Muscle layer of colon (tissue), 2 donors: ENCODE measurements at regions not wholly inside any gene's neighbourhood (a gene's known extent, or its start where the extent isn't known, plus 50 kb on each side); places are given as distances from the start of the nearest gene placed in this dataset.

Source experiments
- H3K27ac ChIP-seq: one replicate; pipeline ENCODE4 v1.7.0; 2013; ENCODE audit warnings: low read depth, mild to moderate bottlenecking, low read length, moderate library complexity
- H3K27me3 ChIP-seq, 2 donors: one replicate each; pipeline ENCODE4 v1.7.0; 2013; ENCODE audit warnings: low read length in 2 of 2, mild to moderate bottlenecking in 2 of 2; ENCODE audit not compliant: insufficient read depth in 2 of 2, control insufficient read depth in 1 of 2
- H3K36me3 ChIP-seq: one replicate; pipeline ENCODE4 v1.7.0; 2013; ENCODE audit warnings: mild to moderate bottlenecking, low read length; ENCODE audit not compliant: insufficient read depth
- H3K4me1 ChIP-seq: one replicate; pipeline ENCODE4 v1.7.0; 2013; ENCODE audit warnings: mild to moderate bottlenecking, low read length; ENCODE audit not compliant: insufficient read depth
- H3K4me3 ChIP-seq, 2 donors: one replicate each; pipeline ENCODE4 v1.7.0; 2013; ENCODE audit warnings: low read length in 2 of 2, low read depth in 1 of 2, mild to moderate bottlenecking in 1 of 2, moderate library complexity in 1 of 2
- H3K9ac ChIP-seq: one replicate; pipeline ENCODE4 v1.7.0; 2013; ENCODE audit warnings: low read length
- H3K9me3 ChIP-seq: one replicate; pipeline ENCODE4 v1.7.0; 2013; ENCODE audit warnings: mild to moderate bottlenecking, low read length
- donor health status: abdominal sarcoma.
- donor health status: Adenocarcinoma of cecum.

GRCh38 chr6:25002326-25003091, 66.7 kb upstream of the RIPOR2 start:
- Histone ChIP-seq H3K36me3 (no peaks in the 10 kb centered on the region), H3K27ac (no peak overlapping the region), H3K27me3 (no peaks in the 10 kb centered on the region), H3K4me1 (peaks cover 31% of the 10 kb centered on the region), H3K9me3 (no peaks in the 10 kb centered on the region), H3K4me3 (no peak overlapping the region), H3K9ac (no peak overlapping the region)

DNA sequence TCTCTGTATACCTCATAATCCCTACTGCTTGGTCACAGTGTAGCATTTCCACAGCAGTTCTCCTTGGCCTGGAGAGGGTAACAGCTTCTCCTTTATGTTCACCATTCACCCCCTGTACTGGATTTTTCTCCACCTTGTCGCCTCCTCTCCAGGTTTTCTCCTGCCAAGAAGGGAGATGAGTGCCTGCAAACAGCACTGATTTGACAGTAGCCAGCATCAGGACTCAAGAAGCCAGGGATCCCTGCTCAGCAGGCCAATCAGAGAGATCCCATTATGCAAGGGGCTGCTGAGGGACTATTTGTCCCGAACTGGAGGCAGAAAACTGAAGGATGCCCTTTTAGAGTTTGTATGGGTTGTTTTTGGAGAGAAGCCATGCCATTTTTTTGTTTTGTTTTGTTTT, 68.6 kb upstream of the RIPOR2 start:
- H3K4me3 ChIP-seq = no peak overlapping the region
- no peaks in the 10 kb centered on the region for H3K9me3 ChIP-seq
- no peaks in the 10 kb centered on the region for H3K27me3 ChIP-seq
- H3K27ac ChIP-seq = no peak overlapping the region
- H3K9ac ChIP-seq = no peak overlapping the region
- H3K36me3 ChIP-seq = no peaks in the 10 kb centered on the region
- peaks cover 34% of the 10 kb centered on the region for H3K4me1 ChIP-seq

DNA sequence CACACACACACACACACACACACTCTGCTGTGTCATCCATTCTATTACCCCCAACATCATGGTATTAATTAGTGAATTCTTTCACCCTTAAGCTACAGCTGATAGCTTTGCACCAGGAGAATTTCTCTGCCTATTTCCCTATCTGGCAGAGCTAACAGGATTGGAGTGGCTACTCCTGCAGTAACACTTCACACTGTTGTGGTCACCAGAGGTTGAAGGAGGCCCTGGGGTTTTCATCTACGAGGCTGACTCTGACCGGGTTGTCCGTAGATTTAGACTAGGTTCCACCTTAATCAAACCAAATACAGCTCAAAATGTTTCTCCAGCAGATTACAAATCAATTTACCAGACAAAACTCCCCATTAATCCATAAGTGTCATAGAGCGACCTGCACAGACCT, 69.2 kb upstream of the RIPOR2 start:
- H3K4me1 ChIP-seq = peaks cover 34% of the 10 kb centered on the region
- no peak overlapping the region for H3K9ac ChIP-seq
- H3K4me3 ChIP-seq = no peak overlapping the region
- no peaks in the 10 kb centered on the region for H3K36me3 ChIP-seq
- H3K27me3 ChIP-seq = no peaks in the 10 kb centered on the region
- H3K9me3 ChIP-seq = no peaks in the 10 kb centered on the region
- H3K27ac ChIP-seq = no peak overlapping the region

DNA sequence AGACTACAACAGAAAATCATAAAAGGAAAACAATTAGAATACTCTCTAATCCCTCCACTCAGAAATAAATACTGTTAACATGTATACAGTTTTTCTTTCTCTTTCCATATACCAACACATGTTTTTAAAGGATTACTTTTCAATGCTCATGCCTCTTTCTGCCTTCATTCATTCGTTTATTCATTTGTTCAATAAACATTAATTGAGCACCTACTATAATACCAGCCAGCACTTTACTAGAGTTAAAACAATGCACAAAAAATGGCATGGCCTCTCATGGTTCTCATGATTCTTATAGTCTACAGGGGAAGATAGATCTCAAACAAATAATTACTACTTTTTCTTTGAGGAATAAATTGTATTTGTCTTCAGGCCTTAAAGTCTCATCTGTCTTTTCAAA, 70.3 kb upstream of the RIPOR2 start:
- H3K9me3 ChIP-seq = no peaks in the 10 kb centered on the region
- no peak overlapping the region for H3K4me3 ChIP-seq
- H3K27me3 ChIP-seq = no peaks in the 10 kb centered on the region
- H3K27ac ChIP-seq = no peak overlapping the region
- H3K4me1 ChIP-seq = peaks cover 34% of the 10 kb centered on the region
- no peak overlapping the region for H3K9ac ChIP-seq
- H3K36me3 ChIP-seq = no peaks in the 10 kb centered on the region

- peaks cover 34% of the 10 kb centered on the region for H3K4me1 ChIP-seq
These were observed 70.8 kb upstream of the RIPOR2 start for GRCh38 chr6:25006565-25007001.

DNA sequence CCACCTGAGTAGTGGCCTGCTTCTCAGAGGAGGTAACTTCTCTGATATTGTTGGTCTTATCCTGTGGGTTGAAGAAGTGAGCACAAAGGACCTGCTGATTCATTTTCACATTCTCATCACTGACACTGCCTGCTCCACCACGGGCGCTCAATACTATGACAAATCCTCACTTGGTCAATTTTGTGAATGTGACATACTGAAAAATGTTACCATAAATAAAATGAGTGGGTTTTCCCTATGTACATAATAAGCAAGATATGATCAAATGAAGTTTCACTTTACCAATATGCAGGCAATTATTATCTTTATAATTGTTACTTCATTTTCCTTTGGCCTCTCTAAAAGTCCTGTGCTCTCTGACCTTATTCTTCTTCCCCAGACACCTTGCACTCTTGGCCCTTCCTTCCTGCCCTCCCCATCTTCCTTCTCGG, 71.5 kb upstream of the RIPOR2 start:
- Histone ChIP-seq H3K9ac (no peak overlapping the region), H3K4me1 (peaks cover 32% of the 10 kb centered on the region), H3K36me3 (no peaks in the 10 kb centered on the region), H3K4me3 (no peak overlapping the region), H3K9me3 (no peaks in the 10 kb centered on the region), H3K27ac (no peak overlapping the region), H3K27me3 (no peaks in the 10 kb centered on the region)

More at GRCh38 chr6:25006565-25007001, 70.8 kb upstream of the RIPOR2 start:
- Histone ChIP-seq H3K36me3 (no peaks in the 10 kb centered on the region), H3K27me3 (no peaks in the 10 kb centered on the region), H3K4me3 (no peak overlapping the region), H3K27ac (no peak overlapping the region), H3K9me3 (no peaks in the 10 kb centered on the region), H3K9ac (no peak overlapping the region)

GRCh38 chr6:25008707-25009392, 73.1 kb upstream of the RIPOR2 start:
- no peak overlapping the region for H3K27ac ChIP-seq
- H3K9me3 ChIP-seq = no peaks in the 10 kb centered on the region
- peaks cover 21% of the 10 kb centered on the region for H3K4me1 ChIP-seq
- no peak overlapping the region for H3K9ac ChIP-seq
- no peaks in the 10 kb centered on the region for H3K27me3 ChIP-seq
- no peaks in the 10 kb centered on the region for H3K36me3 ChIP-seq
- no peak overlapping the region for H3K4me3 ChIP-seq

- Histone ChIP-seq H3K36me3 (no peaks in the 10 kb centered on the region), H3K4me1 (peaks cover 19% of the 10 kb centered on the region), H3K9me3 (no peaks in the 10 kb centered on the region), H3K4me3 (no peak overlapping the region), H3K27ac (no peak overlapping the region), H3K27me3 (no peaks in the 10 kb centered on the region), H3K9ac (no peak overlapping the region)
These were observed 73.6 kb upstream of the RIPOR2 start for GRCh38 chr6:25009393-25009710.

GRCh38 chr6:25010176-25010575, 74.4 kb upstream of the RIPOR2 start:
- H3K9ac ChIP-seq = no peak overlapping the region
- H3K9me3 ChIP-seq = no peaks in the 10 kb centered on the region
- H3K27me3 ChIP-seq = no peaks in the 10 kb centered on the region
- peaks cover 24% of the 10 kb centered on the region for H3K4me1 ChIP-seq
- H3K36me3 ChIP-seq = no peaks in the 10 kb centered on the region
- H3K4me3 ChIP-seq = no peak overlapping the region
- no peak overlapping the region for H3K27ac ChIP-seq

- Histone ChIP-seq H3K27ac (no peak overlapping the region), H3K27me3 (no peaks in the 10 kb centered on the region), H3K9me3 (no peaks in the 10 kb centered on the region), H3K36me3 (no peaks in the 10 kb centered on the region), H3K9ac (no peak overlapping the region), H3K4me3 (no peak overlapping the region), H3K4me1 (peaks cover 28% of the 10 kb centered on the region)
These were observed 75.3 kb upstream of the RIPOR2 start for GRCh38 chr6:25010902-25011625.

DNA sequence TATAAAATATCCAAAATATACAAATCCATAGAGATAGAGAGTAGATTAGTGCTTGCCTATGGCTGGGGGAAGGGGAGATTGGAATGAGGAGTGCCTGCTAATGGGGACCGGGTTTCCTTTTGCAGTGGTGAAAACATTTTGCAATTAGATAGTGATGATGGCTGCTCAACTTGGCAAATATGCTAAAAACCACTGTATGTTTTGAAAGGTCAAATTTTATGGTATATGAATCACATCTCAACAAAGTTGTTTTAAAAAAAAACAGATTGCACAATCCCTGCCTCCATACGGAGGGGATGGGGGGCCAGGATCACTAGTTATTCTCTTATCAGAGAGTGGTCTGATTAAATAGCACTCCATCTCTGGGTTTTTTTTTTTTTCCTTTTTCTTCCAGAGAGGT, 76.9 kb upstream of the RIPOR2 start:
- H3K27ac ChIP-seq = no peak overlapping the region
- H3K9me3 ChIP-seq = no peaks in the 10 kb centered on the region
- H3K9ac ChIP-seq = no peak overlapping the region
- no peaks in the 10 kb centered on the region for H3K27me3 ChIP-seq
- no peak overlapping the region for H3K4me3 ChIP-seq
- no peaks in the 10 kb centered on the region for H3K36me3 ChIP-seq
- H3K4me1 ChIP-seq = peaks cover 15% of the 10 kb centered on the region
